SJCRH30 (cell line): ENCODE measurements at regions not wholly inside any gene's neighbourhood (a gene's known extent, or its start where the extent isn't known, plus 50 kb on each side); places are given as distances from the start of the nearest gene placed in this dataset.
A peak's percentile ranks its signal among the peaks of the same experiment; 100 is the strongest.
"Not testable (repeated sequence)": the region's sequence is repeated elsewhere in the genome, so short reads cannot be mapped to it uniquely, and the experiment has no call there.

Source experiments
- DNase-seq, 2 experiments: peaks; one replicate each; pipeline ENCODE4 v3.0.0-alpha.2; 2015 to 2020
- H3K27ac ChIP-seq: fragments of 250-450 bp; sonication (Bioruptor Pico); 2 replicates; pipeline ENCODE4 v1.5.1; 2020; ENCODE audit warnings: mild to moderate bottlenecking, moderate library complexity
- H3K27me3 ChIP-seq: fragments of 250-450 bp; sonication (Bioruptor Pico); 2 replicates; pipeline ENCODE4 v1.5.1; 2020; ENCODE audit warnings: mild to moderate bottlenecking, moderate library complexity
- H3K36me3 ChIP-seq: fragments of 250-450 bp; sonication (Bioruptor Pico); 2 replicates; pipeline ENCODE4 v1.5.1; 2020; ENCODE audit warnings: mild to moderate bottlenecking, moderate library complexity
- H3K4me1 ChIP-seq: fragments of 250-450 bp; sonication (Bioruptor Pico); 2 replicates; pipeline ENCODE4 v1.5.1; 2020; ENCODE audit warnings: mild to moderate bottlenecking, moderate library complexity
- H3K4me3 ChIP-seq: fragments of 250-450 bp; sonication (Bioruptor Pico); 2 replicates; pipeline ENCODE4 v1.5.1; 2020; ENCODE audit warnings: mild to moderate bottlenecking, moderate library complexity
- H3K9me3 ChIP-seq: fragments of 250-450 bp; sonication (Bioruptor Pico); replicated peaks from 2 replicates; pipeline ENCODE4 v1.5.1; 2020; ENCODE audit warnings: mild to moderate bottlenecking, moderate library complexity

GRCh38 chr3:190210608-190211007 lies 89.9 kb upstream of the P3H2 start:
- Histone ChIP-seq H3K4me3 (no peak overlapping the region), H3K9me3 (no peaks in the 10 kb centered on the region), H3K36me3 (no peaks in the 10 kb centered on the region), H3K27me3 (no peaks in the 10 kb centered on the region), H3K4me1 (no peaks in the 10 kb centered on the region), H3K27ac (no peak overlapping the region)
- no peak for DNase-seq

GRCh38 chr3:190209533-190209932 lies 88.8 kb upstream of the P3H2 start:
- H3K36me3 ChIP-seq = no peaks in the 10 kb centered on the region
- no peaks in the 10 kb centered on the region for H3K27me3 ChIP-seq
- no peaks in the 10 kb centered on the region for H3K9me3 ChIP-seq
- no peak overlapping the region for H3K27ac ChIP-seq
- H3K4me1 ChIP-seq = no peaks in the 10 kb centered on the region
- DNase-seq = no peak
- no peak overlapping the region for H3K4me3 ChIP-seq

- Histone ChIP-seq H3K27me3 (no peaks in the 10 kb centered on the region), H3K36me3 (no peaks in the 10 kb centered on the region), H3K4me1 (no peaks in the 10 kb centered on the region), H3K9me3 (no peaks in the 10 kb centered on the region), H3K27ac (no peak overlapping the region), H3K4me3 (no peak overlapping the region)
- no peak for DNase-seq
These were observed 87.5 kb upstream of the P3H2 start for GRCh38 chr3:190208196-190208595.

- Histone ChIP-seq H3K27me3 (no peaks in the 10 kb centered on the region), H3K9me3 (no peaks in the 10 kb centered on the region), H3K4me3 (no peak overlapping the region), H3K4me1 (no peaks in the 10 kb centered on the region), H3K36me3 (no peaks in the 10 kb centered on the region), H3K27ac (no peak overlapping the region)
- no peak for DNase-seq
These were observed 85.0 kb upstream of the P3H2 start for GRCh38 chr3:190205739-190206138.

GRCh38 chr3:190204200-190204599 lies 83.5 kb upstream of the P3H2 start:
- Histone ChIP-seq H3K36me3 (no peaks in the 10 kb centered on the region), H3K27me3 (no peaks in the 10 kb centered on the region), H3K9me3 (no peaks in the 10 kb centered on the region), H3K27ac (no peak overlapping the region), H3K4me3 (no peak overlapping the region), H3K4me1 (no peaks in the 10 kb centered on the region)
- DNase-seq = no peak

GRCh38 chr3:190197346-190197763 lies 76.7 kb upstream of the P3H2 start:
- H3K9me3 ChIP-seq = no peaks in the 10 kb centered on the region
- H3K27ac ChIP-seq = no peak overlapping the region
- H3K36me3 ChIP-seq = no peaks in the 10 kb centered on the region
- DNase-seq = no peak
- H3K27me3 ChIP-seq = no peaks in the 10 kb centered on the region
- H3K4me3 ChIP-seq = no peak overlapping the region
- no peaks in the 10 kb centered on the region for H3K4me1 ChIP-seq

- DNase-seq = peak; percentile 52 to 64
- H3K4me1 ChIP-seq = no peaks in the 10 kb centered on the region
- no peaks in the 10 kb centered on the region for H3K27me3 ChIP-seq
- H3K36me3 ChIP-seq = no peaks in the 10 kb centered on the region
- H3K27ac ChIP-seq = no peak overlapping the region
- H3K9me3 ChIP-seq = no peaks in the 10 kb centered on the region
- H3K4me3 ChIP-seq = no peak overlapping the region
These were observed 73.8 kb upstream of the P3H2 start for GRCh38 chr3:190194506-190194905.

- no peak overlapping the region for H3K4me3 ChIP-seq
- H3K9me3 ChIP-seq = no peaks in the 10 kb centered on the region
- no peaks in the 10 kb centered on the region for H3K4me1 ChIP-seq
- no peak for DNase-seq
- H3K27me3 ChIP-seq = no peaks in the 10 kb centered on the region
- H3K27ac ChIP-seq = no peak overlapping the region
- H3K36me3 ChIP-seq = no peaks in the 10 kb centered on the region
These were observed 72.5 kb upstream of the P3H2 start for GRCh38 chr3:190193210-190193609.

GRCh38 chr3:190192739-190193138 lies 72.0 kb upstream of the P3H2 start:
- H3K27ac ChIP-seq = no peak overlapping the region
- DNase-seq = no peak
- H3K4me3 ChIP-seq = no peak overlapping the region
- no peaks in the 10 kb centered on the region for H3K27me3 ChIP-seq
- H3K9me3 ChIP-seq = no peaks in the 10 kb centered on the region
- no peaks in the 10 kb centered on the region for H3K36me3 ChIP-seq
- H3K4me1 ChIP-seq = no peaks in the 10 kb centered on the region

GRCh38 chr3:190192087-190192486 lies 71.4 kb upstream of the P3H2 start:
- no peaks in the 10 kb centered on the region for H3K4me1 ChIP-seq

GRCh38 chr3:190188197-190188596 lies 67.5 kb upstream of the P3H2 start:
- no peak overlapping the region for H3K4me3 ChIP-seq
- no peaks in the 10 kb centered on the region for H3K36me3 ChIP-seq
- 0 out of 2 replicates have a peak, but pooled peaks cover 5% of the 10 kb centered on the region for H3K4me1 ChIP-seq
- H3K9me3 ChIP-seq = no peaks in the 10 kb centered on the region
- DNase-seq = no peak
- H3K27me3 ChIP-seq = no peaks in the 10 kb centered on the region
- H3K27ac ChIP-seq = no peak overlapping the region

More at GRCh38 chr3:190192087-190192486, 71.4 kb upstream of the P3H2 start:
- no peak for DNase-seq
- Histone ChIP-seq H3K4me3 (no peak overlapping the region), H3K27ac (no peak overlapping the region), H3K36me3 (no peaks in the 10 kb centered on the region), H3K9me3 (no peaks in the 10 kb centered on the region), H3K27me3 (no peaks in the 10 kb centered on the region)

GRCh38 chr3:190183121-190183520 lies 62.4 kb upstream of the P3H2 start:
- H3K36me3 ChIP-seq = no peaks in the 10 kb centered on the region
- no peaks in the 10 kb centered on the region for H3K9me3 ChIP-seq
- H3K27me3 ChIP-seq = no peaks in the 10 kb centered on the region
- no peak overlapping the region for H3K4me3 ChIP-seq
- DNase-seq = peak; percentile 15 to 36
- H3K4me1 ChIP-seq = 0 out of 2 replicates have a peak, but pooled peaks cover 6% of the 10 kb centered on the region
- H3K27ac ChIP-seq = no peak overlapping the region

GRCh38 chr3:190182418-190183043 lies 61.8 kb upstream of the P3H2 start:
- H3K27ac ChIP-seq = no peak overlapping the region
- H3K4me1 ChIP-seq = 0 out of 2 replicates have a peak, but pooled peaks cover 6% of the 10 kb centered on the region
- H3K4me3 ChIP-seq = no peak overlapping the region
- no peak for DNase-seq
- H3K27me3 ChIP-seq = no peaks in the 10 kb centered on the region
- no peaks in the 10 kb centered on the region for H3K9me3 ChIP-seq
- no peaks in the 10 kb centered on the region for H3K36me3 ChIP-seq

GRCh38 chr3:190180268-190180667 lies 59.6 kb upstream of the P3H2 start:
- Histone ChIP-seq H3K4me3 (no peak overlapping the region), H3K9me3 (no peaks in the 10 kb centered on the region), H3K27me3 (no peaks in the 10 kb centered on the region), H3K36me3 (no peaks in the 10 kb centered on the region), H3K27ac (no peak overlapping the region), H3K4me1 (0 out of 2 replicates have a peak, but pooled peaks cover 6% of the 10 kb centered on the region)
- no peak for DNase-seq

- DNase-seq = no peak
These were observed 58.1 kb upstream of the P3H2 start for GRCh38 chr3:190178779-190179178.

GRCh38 chr3:190176933-190177525 lies 56.3 kb upstream of the P3H2 start:
- H3K4me1 ChIP-seq, H3K27me3 ChIP-seq, DNase-seq, H3K36me3 ChIP-seq, H3K27ac ChIP-seq, H3K4me3 ChIP-seq, H3K9me3 ChIP-seq: not testable (repeated sequence)

More at GRCh38 chr3:190178779-190179178, 58.1 kb upstream of the P3H2 start:
- no peaks in the 10 kb centered on the region for H3K9me3 ChIP-seq
- 0 out of 2 replicates have a peak, but pooled peaks cover 6% of the 10 kb centered on the region for H3K4me1 ChIP-seq
- H3K36me3 ChIP-seq = no peaks in the 10 kb centered on the region
- no peaks in the 10 kb centered on the region for H3K27me3 ChIP-seq
- no peak overlapping the region for H3K4me3 ChIP-seq
- H3K27ac ChIP-seq = no peak overlapping the region
